ENCODE measurements at regions not wholly inside any gene's neighbourhood (a gene's known extent, or its start where the extent isn't known, plus 50 kb on each side); places are given as distances from the start of the nearest gene placed in this dataset.

DNA sequence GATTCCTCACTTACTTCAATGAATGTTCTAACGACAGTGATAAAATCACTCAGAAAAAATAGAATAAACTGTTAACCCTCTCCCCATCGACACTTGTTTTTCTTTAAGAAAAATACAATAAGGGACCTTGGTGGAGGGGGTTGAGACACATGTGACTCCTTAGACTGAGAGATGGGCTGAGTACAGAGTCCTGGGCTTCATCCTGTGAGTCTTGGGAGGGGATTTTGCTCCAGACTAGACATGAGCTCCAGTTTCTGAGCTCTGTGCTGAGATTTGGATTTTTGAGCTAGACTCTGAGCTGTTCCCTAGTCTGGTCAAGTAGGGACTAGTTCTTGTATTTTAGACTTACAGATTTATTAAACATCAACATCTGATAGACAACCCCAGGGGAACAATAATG, 241.5 kb upstream of the MVB12B start:
- TF ChIP-seq, protein P1, sequence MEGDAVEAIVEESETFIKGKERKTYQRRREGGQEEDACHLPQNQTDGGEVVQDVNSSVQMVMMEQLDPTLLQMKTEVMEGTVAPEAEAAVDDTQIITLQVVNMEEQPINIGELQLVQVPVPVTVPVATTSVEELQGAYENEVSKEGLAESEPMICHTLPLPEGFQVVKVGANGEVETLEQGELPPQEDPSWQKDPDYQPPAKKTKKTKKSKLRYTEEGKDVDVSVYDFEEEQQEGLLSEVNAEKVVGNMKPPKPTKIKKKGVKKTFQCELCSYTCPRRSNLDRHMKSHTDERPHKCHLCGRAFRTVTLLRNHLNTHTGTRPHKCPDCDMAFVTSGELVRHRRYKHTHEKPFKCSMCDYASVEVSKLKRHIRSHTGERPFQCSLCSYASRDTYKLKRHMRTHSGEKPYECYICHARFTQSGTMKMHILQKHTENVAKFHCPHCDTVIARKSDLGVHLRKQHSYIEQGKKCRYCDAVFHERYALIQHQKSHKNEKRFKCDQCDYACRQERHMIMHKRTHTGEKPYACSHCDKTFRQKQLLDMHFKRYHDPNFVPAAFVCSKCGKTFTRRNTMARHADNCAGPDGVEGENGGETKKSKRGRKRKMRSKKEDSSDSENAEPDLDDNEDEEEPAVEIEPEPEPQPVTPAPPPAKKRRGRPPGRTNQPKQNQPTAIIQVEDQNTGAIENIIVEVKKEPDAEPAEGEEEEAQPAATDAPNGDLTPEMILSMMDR (conservative IDR thresholded peaks at IDR 0.05; ENCODE audit: low read depth, low read length), result no peak
- no peak overlapping the region for H3K4me3 ChIP-seq (ENCODE audit: low read length)
- DNase-seq (ENCODE audit: low read depth), result no peak

DNA sequence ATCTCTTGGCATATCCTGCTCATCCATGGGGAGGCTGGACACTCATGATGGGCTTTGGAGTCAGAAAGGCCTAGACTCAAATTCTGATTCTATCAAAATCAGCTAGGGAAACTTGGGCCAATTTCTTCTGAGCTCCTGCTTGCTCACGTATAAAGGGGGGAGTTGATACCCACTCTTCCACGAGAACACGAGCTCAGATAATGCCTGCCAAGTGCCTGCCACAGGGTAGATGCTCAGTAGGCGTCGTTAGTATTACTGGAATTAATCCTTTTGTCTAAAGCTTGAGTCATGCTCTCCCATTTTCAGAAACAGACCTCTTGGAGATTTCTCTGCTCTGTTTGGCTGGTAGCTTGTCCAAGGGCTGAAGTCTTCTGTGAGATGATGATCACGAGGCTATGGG, 238.3 kb upstream of the MVB12B start:
- peak; percentile 4 for DNase-seq (ENCODE audit: low read depth)
- H3K4me3 ChIP-seq (ENCODE audit: low read length), result no peak overlapping the region

GRCh38 chr9:126089789-126090188, 236.8 kb upstream of the MVB12B start:
- DNase-seq (ENCODE audit: low read depth), result no peak
- TF ChIP-seq, protein P1 (conservative IDR thresholded peaks at IDR 0.05; ENCODE audit: low read depth, low read length), result no peak
- no peak overlapping the region for H3K4me3 ChIP-seq (ENCODE audit: low read length)

More for the DNA sequence above, 238.3 kb upstream of the MVB12B start:
- TF ChIP-seq, protein P1 (conservative IDR thresholded peaks at IDR 0.05; ENCODE audit: low read depth, low read length), result no peak

- TF ChIP-seq, protein P1 (conservative IDR thresholded peaks at IDR 0.05; ENCODE audit: low read depth, low read length), result no peak
- DNase-seq (ENCODE audit: low read depth), result no peak
- no peak overlapping the region for H3K4me3 ChIP-seq (ENCODE audit: low read length)
Measured at GRCh38 chr9:126093771-126094170, 232.9 kb upstream of the MVB12B start.

DNA sequence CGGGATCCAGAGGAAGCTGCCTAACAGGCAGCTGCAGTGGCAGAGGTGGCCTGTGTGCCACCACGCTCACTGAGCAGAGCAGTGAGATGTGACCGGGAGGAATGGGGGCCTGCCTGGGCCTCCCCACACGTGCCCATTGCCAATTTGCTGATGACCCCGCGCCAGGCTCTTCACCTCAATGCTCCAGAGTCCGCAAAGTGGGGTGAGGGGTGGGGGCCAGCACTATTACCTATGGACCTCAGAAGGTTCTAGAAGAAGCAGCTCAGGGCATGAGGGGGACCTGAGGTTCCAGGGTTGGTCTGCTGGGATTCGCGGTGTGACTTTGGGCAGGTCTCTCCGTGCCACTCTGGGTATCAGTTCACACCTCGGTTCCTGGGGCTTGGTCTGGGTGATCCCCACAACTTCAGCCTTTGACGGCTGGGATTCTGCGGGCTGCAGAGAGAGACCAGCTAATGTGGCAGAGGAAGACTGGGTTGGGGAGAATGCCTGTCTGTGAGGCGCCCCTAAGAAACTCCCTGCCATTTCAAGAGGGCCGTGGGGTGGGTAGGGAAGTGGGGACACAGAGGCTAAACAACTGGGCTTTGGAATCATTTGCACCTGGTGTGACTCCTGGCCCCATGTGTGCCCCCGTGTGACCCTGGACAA, 231.0 kb upstream of the MVB12B start:
- no peak for DNase-seq (ENCODE audit: low read depth)
- TF ChIP-seq, protein P1 (conservative IDR thresholded peaks at IDR 0.05; ENCODE audit: low read depth, low read length), result no peak
- no peak overlapping the region for H3K4me3 ChIP-seq (ENCODE audit: low read length)

DNA sequence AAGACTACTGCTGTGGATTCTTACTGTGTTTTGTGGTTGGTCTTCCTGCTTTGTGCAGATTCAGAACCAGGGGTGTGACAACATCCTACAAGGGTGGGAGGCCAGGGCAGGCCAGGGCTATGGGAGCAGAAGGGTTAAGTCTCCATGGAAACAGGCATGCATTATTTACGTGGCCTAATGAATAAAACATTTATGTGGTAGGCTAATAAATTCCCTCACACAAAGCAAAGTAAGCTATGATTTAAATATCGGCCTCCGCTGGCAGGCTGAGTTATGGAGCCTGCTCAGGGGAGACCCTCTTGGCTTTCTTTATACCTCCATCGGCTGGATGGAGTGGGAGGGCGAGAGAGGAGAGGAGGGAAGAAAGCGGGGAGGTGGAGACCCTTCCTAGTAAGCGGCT, 230.3 kb upstream of the MVB12B start:
- DNase-seq (ENCODE audit: low read depth), result no peak
- TF ChIP-seq, protein P1 (conservative IDR thresholded peaks at IDR 0.05; ENCODE audit: low read depth, low read length), result no peak

DNA sequence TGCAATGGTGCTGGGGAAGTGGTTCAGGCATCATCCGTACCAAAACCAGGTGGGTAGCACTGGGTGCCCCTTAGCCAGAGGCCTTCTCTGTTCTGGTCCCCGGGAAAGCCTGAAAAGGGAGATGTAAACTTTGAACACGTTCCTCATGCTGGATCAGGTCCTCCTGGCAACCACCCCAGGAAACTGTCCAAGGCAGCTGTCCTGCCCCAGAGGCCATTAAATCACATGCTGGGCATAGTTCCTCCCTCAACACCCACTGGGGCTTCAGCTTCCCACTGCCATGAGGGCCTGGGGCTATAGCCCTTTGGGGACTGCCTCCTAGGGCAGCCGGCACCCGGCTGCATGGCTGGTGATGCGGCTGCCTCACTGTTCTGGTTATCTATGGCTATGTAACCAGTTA, 228.9 kb upstream of the MVB12B start:
- TF ChIP-seq, protein P1 (conservative IDR thresholded peaks at IDR 0.05; ENCODE audit: low read depth, low read length), result no peak
- DNase-seq (ENCODE audit: low read depth), result no peak
- H3K4me3 ChIP-seq (ENCODE audit: low read length), result no peak overlapping the region

More for the DNA sequence above, 230.3 kb upstream of the MVB12B start:
- no peak overlapping the region for H3K4me3 ChIP-seq (ENCODE audit: low read length)

Data from retinal pigment epithelial cell (primary cell).